Mucosa of stomach (tissue), 1 donor: ENCODE measurements at regions not wholly inside any gene's neighbourhood (a gene's known extent, or its start where the extent isn't known, plus 50 kb on each side); places are given as distances from the start of the nearest gene placed in this dataset.

Experiments used
- H3K27me3 ChIP-seq: one replicate; pipeline ENCODE4 v1.7.0; 2013; ENCODE audit warnings: mild to moderate bottlenecking, low read length; ENCODE audit not compliant: control insufficient read depth, insufficient read depth
- H3K36me3 ChIP-seq: one replicate; pipeline ENCODE4 v1.7.0; 2013; ENCODE audit warnings: low read length; ENCODE audit not compliant: control insufficient read depth, insufficient read depth
- H3K4me1 ChIP-seq: one replicate; pipeline ENCODE4 v1.7.0; 2013; ENCODE audit warnings: mild to moderate bottlenecking, low read length; ENCODE audit not compliant: control insufficient read depth, insufficient read depth
- H3K4me3 ChIP-seq: one replicate; pipeline ENCODE4 v1.7.0; 2013; ENCODE audit warnings: low read length
- H3K9ac ChIP-seq: one replicate; pipeline ENCODE4 v1.7.0; 2013; ENCODE audit warnings: mild to moderate bottlenecking, low read length, moderate library complexity
- H3K9me3 ChIP-seq: one replicate; pipeline ENCODE4 v1.7.0; 2013; ENCODE audit warnings: mild to moderate bottlenecking, low read length, moderate library complexity; ENCODE audit not compliant: control insufficient read depth
- donor health status: Pancreatic carcinoma.

DNA sequence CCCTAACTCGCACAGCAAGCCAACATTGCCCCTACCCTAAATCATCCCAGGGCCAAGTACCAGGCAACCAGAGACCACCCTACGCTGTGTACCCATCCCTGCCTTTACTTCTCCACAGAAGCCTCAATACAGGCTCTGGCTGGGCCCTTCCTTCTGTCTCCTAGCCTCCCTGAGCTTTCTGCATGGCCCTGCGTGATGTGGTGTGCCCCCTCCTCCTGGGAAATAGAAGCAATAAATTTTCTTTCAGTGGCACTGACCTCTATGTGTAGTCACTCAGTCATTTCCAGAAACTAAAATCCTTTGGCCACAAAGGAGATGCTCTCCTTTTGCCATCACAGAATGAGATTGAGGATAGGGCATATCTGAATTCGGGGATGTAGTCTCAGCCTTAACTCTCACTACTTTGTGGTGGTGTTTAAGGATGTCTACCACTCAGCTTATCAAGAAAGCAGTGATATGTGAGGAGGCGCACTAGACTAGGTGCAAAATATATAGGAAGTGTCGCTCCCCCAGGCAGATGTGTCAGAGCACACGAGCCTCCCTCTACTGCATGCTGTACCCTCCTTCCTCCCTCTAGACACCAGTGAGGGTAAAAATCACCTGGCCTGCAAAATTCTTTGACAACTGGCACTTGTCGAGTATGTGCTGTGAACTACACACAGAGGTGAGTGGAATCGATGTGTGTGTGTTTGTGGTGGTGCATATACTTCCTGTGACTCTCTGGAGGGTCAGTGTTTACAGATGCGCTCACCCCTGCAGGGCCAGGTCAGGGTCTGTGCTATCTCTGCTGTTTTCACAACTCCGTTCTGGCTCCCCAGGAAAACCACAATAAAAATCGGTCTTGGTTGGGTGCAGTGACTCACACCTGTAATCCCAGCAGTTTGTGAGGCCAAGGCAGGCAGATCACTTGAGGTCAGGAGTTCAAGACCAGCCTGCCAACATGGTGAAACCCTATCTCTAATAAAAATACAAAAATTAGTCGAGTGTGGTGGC lies 825.9 kb upstream of the IGFBP3 start:
- Histone ChIP-seq H3K27me3 (no peaks in the 10 kb centered on the region), H3K9ac (no peak overlapping the region), H3K4me1 (peaks cover 7% of the 10 kb centered on the region), H3K36me3 (no peaks in the 10 kb centered on the region), H3K4me3 (no peak overlapping the region), H3K9me3 (no peaks in the 10 kb centered on the region)

DNA sequence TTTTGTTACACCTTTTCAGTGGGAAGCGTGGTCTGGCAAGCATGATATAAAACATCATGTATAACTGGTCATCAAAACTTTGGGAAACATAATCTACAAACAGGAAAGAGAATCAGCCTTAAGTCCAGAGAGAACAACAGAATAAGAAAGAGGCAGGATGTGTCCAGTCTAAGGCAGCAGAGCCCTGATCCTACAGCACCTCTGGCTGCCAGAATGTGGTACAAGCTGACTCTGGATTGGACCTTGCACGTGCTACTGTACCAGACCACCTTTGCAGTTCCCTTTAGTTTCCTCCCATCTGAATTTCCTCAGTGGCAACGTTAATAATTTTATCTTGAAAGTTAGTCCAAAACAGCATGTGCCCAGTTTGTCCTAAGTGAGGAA lies 824.6 kb upstream of the IGFBP3 start:
- Histone ChIP-seq H3K9me3 (no peaks in the 10 kb centered on the region), H3K4me3 (no peak overlapping the region), H3K4me1 (peaks cover 7% of the 10 kb centered on the region), H3K9ac (no peak overlapping the region), H3K27me3 (no peaks in the 10 kb centered on the region), H3K36me3 (no peaks in the 10 kb centered on the region)

GRCh38 chr7:46744957-46745706 lies 824.1 kb upstream of the IGFBP3 start:
- Histone ChIP-seq H3K9ac (no peak overlapping the region), H3K36me3 (no peaks in the 10 kb centered on the region), H3K27me3 (no peaks in the 10 kb centered on the region), H3K9me3 (no peaks in the 10 kb centered on the region), H3K4me3 (no peak overlapping the region), H3K4me1 (peaks cover 7% of the 10 kb centered on the region)

DNA sequence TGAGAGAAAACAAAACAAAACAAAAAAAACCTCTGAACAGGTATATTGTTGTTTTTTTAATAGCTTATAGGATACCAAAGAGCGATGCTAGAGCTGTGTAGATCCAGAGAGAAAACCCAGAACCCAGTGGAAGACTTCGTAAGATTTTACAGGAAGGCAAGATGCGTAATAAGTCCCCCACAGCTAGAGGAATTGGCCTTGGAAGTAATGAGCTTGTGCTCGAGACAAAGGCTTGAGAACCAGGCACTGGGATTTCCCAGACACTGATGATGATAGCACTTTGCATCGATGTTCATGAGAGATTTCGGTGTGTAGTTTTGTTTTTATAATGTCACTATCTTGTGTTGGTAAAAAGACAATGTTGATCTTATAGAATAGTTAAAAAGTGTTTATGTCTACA lies 821.5 kb upstream of the IGFBP3 start:
- Histone ChIP-seq H3K4me3 (no peak overlapping the region), H3K27me3 (no peaks in the 10 kb centered on the region), H3K4me1 (peaks cover 7% of the 10 kb centered on the region), H3K9ac (no peak overlapping the region), H3K9me3 (no peaks in the 10 kb centered on the region), H3K36me3 (no peaks in the 10 kb centered on the region)

DNA sequence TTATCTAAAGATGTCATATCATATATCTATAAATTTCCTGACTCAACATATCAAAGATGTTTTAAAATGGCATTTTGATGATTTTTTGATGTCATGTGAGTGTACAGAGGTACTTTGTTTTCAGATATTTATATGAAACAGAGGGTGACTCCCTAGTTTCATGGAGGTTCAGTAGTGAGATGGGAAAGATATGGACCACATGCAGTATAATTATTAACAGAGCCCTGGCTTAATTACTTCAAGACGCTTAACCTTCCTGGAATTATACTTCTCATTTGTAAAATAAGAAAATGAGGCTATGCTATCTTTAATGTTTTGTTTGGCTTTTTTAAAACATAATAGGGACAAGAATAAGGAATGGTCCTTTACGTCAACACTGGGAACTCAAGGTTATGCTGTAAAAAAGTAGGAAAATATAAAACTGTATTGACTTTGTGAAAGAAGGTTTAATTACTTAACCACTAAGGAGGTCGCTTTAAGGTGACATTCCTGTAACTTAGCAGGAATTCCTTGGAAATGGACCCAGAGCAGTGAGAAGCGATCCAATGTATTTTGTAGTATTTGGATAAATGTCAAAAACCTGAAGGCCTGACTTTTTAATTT lies 821.0 kb upstream of the IGFBP3 start:
- Histone ChIP-seq H3K4me1 (peaks cover 7% of the 10 kb centered on the region), H3K27me3 (no peaks in the 10 kb centered on the region), H3K9me3 (no peaks in the 10 kb centered on the region), H3K9ac (no peak overlapping the region), H3K36me3 (no peaks in the 10 kb centered on the region), H3K4me3 (no peak overlapping the region)

DNA sequence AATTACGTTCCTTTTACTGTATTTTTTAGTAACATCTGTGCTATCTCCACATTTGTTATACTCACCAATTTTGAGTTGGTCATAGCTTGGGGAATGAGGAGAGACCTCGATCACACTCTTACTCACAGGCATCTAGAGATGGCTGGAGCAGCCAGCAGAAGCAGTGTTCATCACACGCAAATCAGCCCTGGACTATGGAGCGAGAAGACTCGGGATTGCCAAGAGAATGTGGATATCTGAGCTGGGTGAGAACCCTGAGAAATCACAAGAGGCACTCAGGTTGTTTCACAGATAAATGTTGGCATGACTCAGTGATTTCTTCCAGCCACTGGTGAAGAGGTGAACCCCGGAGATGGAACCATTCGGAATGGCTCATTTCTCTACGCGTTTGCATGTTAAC lies 820.1 kb upstream of the IGFBP3 start:
- no peaks in the 10 kb centered on the region for H3K36me3 ChIP-seq
- H3K27me3 ChIP-seq = no peaks in the 10 kb centered on the region
- H3K4me3 ChIP-seq = no peak overlapping the region
- no peaks in the 10 kb centered on the region for H3K9me3 ChIP-seq
- H3K4me1 ChIP-seq = peaks cover 7% of the 10 kb centered on the region
- H3K9ac ChIP-seq = no peak overlapping the region

DNA sequence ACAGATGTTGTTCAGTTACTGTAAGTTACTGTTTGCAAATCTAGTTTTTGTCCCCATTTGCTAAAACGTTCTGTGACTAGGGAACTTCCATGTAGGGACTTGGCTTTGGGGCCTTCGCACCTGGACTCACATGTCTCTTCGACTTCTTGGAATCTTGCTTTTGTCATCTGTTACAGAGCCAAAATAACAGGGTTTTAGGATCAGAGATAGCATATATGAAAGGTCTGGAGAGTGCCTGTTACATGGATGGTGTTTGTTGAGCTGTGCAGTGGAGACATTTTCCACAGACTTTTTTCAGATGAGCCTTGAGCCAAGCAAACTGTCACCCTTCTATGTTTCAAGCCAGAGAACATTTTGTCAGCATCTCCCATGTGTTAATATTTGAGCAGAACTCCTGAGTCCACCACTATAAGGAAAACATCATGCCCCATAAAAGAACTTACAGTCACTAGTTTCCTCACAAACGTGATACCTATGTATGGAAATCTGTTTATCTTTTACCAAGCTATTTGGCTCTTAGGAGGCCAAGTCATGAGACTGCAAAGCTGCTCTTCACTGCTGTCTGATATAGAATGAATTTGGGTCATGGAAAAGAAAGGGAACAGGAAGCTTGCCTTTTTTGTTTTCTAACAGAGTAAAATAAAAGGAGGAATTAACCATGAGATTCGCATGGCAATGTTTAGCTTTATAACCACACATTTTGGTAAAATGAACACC lies 818.6 kb upstream of the IGFBP3 start:
- H3K4me3 ChIP-seq = no peak overlapping the region
- no peaks in the 10 kb centered on the region for H3K27me3 ChIP-seq

DNA sequence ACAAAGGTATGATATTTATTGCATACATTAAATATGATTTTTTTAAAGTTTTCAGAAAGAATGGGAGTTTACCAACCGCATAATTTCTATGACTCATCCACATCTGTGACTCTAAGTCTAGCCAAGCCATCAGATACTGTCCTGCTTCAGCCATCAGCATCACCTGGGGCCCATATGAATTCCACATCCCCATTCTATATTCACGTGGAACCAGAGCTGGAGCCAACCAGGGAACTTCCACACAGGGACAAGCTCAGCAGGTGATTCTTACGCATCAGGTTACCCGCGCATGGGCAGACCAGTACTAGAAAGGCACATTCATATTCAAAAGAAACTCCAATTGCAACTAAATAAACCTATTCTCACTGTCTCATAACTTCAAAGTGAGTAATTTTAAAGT lies 817.7 kb upstream of the IGFBP3 start:
- no peaks in the 10 kb centered on the region for H3K27me3 ChIP-seq
- no peak overlapping the region for H3K9ac ChIP-seq
- H3K4me3 ChIP-seq = no peak overlapping the region
- no peaks in the 10 kb centered on the region for H3K36me3 ChIP-seq
- H3K9me3 ChIP-seq = no peaks in the 10 kb centered on the region
- no peaks in the 10 kb centered on the region for H3K4me1 ChIP-seq

More for the DNA sequence above, 818.6 kb upstream of the IGFBP3 start:
- H3K36me3 ChIP-seq = no peaks in the 10 kb centered on the region
- no peaks in the 10 kb centered on the region for H3K9me3 ChIP-seq
- H3K4me1 ChIP-seq = no peaks in the 10 kb centered on the region
- H3K9ac ChIP-seq = no peak overlapping the region

- H3K27me3 ChIP-seq = no peaks in the 10 kb centered on the region
- no peaks in the 10 kb centered on the region for H3K36me3 ChIP-seq
- no peaks in the 10 kb centered on the region for H3K4me1 ChIP-seq
- no peaks in the 10 kb centered on the region for H3K9me3 ChIP-seq
- no peak overlapping the region for H3K9ac ChIP-seq
- H3K4me3 ChIP-seq = no peak overlapping the region
Observed at GRCh38 chr7:46738165-46738564, 817.1 kb upstream of the IGFBP3 start.

- H3K9me3 ChIP-seq = no peaks in the 10 kb centered on the region
- H3K9ac ChIP-seq = no peak overlapping the region
- no peaks in the 10 kb centered on the region for H3K36me3 ChIP-seq
- H3K4me1 ChIP-seq = no peaks in the 10 kb centered on the region
- no peak overlapping the region for H3K4me3 ChIP-seq
- H3K27me3 ChIP-seq = no peaks in the 10 kb centered on the region
Observed at GRCh38 chr7:46725838-46726237, 804.8 kb upstream of the IGFBP3 start.

- no peaks in the 10 kb centered on the region for H3K4me1 ChIP-seq
- no peak overlapping the region for H3K9ac ChIP-seq
- H3K27me3 ChIP-seq = no peaks in the 10 kb centered on the region
- no peak overlapping the region for H3K4me3 ChIP-seq
- no peaks in the 10 kb centered on the region for H3K9me3 ChIP-seq
- no peaks in the 10 kb centered on the region for H3K36me3 ChIP-seq
Observed at GRCh38 chr7:46725136-46725535, 804.1 kb upstream of the IGFBP3 start.
